OCI-LY7 (cell line): ENCODE measurements at regions not wholly inside any gene's neighbourhood (a gene's known extent, or its start where the extent isn't known, plus 50 kb on each side); places are given as distances from the start of the nearest gene placed in this dataset.

Source experiments
- BruUV-seq: library from RNA; stranded (reverse); fragments of 400-500 nt; replicated peaks from 2 replicates; lab custom pipeline; 2021; lab: Mats Ljungman, UMichigan
- CTCF ChIA-PET: fragments of 300-600 bp; sonication (Branson Sonifier 250); formaldehyde crosslinking; loops from one replicate; lab custom pipeline; 2022; ENCODE audit warnings: antibody characterized with exemption; ENCODE audit not compliant: unreplicated experiment; lab: Charles Lee
- POLR2A ChIA-PET: fragments of 300-600 bp; sonication (Branson Sonifier 250); formaldehyde crosslinking; loops from one replicate; lab custom pipeline; 2022; ENCODE audit warnings: antibody characterized with exemption; lab: Charles Lee
- DNase-seq: peaks from one replicate; pipeline ENCODE4 v3.0.0-alpha.2; 2015; ENCODE audit warnings: low spot score
- H2AFZ ChIP-seq: fragments of 200-600 bp; sonication (generic), shearing (Covaris generic); 2 replicates; pipeline ENCODE4 v1.6.1; 2014; ENCODE audit warnings: mild to moderate bottlenecking, antibody characterized with exemption, low read length, moderate library complexity
- H3K27ac ChIP-seq: fragments of 200-600 bp; sonication (generic); 2 replicates; pipeline ENCODE4 v1.5.1; 2014; ENCODE audit warnings: mixed run types, low read depth, mild to moderate bottlenecking, moderate library complexity, low read length, inconsistent platforms; ENCODE audit not compliant: poor library complexity, severe bottlenecking
- H3K36me3 ChIP-seq: fragments of 200-600 bp; sonication (generic); 2 replicates; pipeline ENCODE4 v1.6.1; 2014; ENCODE audit warnings: mild to moderate bottlenecking, antibody characterized with exemption, low read length, moderate library complexity, mixed read lengths; ENCODE audit not compliant: insufficient read depth
- H3K4me1 ChIP-seq: fragments of 200-600 bp; sonication (generic); 2 replicates; pipeline ENCODE4 v1.5.1; 2014; ENCODE audit warnings: mild to moderate bottlenecking, low read length; ENCODE audit not compliant: insufficient read depth, poor library complexity, severe bottlenecking
- H3K4me2 ChIP-seq: fragments of 200-600 bp; sonication (generic); 2 replicates; pipeline ENCODE4 v1.6.1; 2014; ENCODE audit warnings: mild to moderate bottlenecking, low read length
- H3K4me3 ChIP-seq: fragments of 200-600 bp; sonication (generic); 2 replicates; pipeline ENCODE4 v1.5.1; 2014; ENCODE audit warnings: mild to moderate bottlenecking, low read depth, low read length; ENCODE audit not compliant: poor library complexity, severe bottlenecking
- H3K79me2 ChIP-seq: fragments of 200-600 bp; sonication (generic); 2 replicates; pipeline ENCODE4 v1.6.1; 2016; ENCODE audit warnings: low read depth, mild to moderate bottlenecking, low read length, moderate library complexity, mixed read lengths; ENCODE audit not compliant: insufficient read depth
- H3K9me2 ChIP-seq: fragments of 200-600 bp; sonication (generic); 2 replicates; pipeline ENCODE4 v1.6.1; 2016; ENCODE audit warnings: mild to moderate bottlenecking, low read length, mixed read lengths; ENCODE audit not compliant: insufficient read depth
- H3K9me3 ChIP-seq: fragments of 200-600 bp; sonication (generic); 2 replicates; pipeline ENCODE4 v1.6.1; 2014; ENCODE audit warnings: mild to moderate bottlenecking, mixed run types, low read length, mixed read lengths
- H4K20me1 ChIP-seq: fragments of 200-600 bp; sonication (generic); 2 replicates; pipeline ENCODE4 v1.6.1; 2014; ENCODE audit warnings: mild to moderate bottlenecking, antibody characterized with exemption, low read length, moderate library complexity, mixed read lengths; ENCODE audit not compliant: insufficient read depth
- EZH2phosphoT487 ChIP-seq: fragments of 200-600 bp; sonication (generic); IDR thresholded peaks from 2 replicates; pipeline ENCODE4 v1.6.1; 2018; ENCODE audit warnings: low read depth, borderline replicate concordance, mild to moderate bottlenecking, mixed run types, antibody characterized with exemption, low read length, moderate library complexity, mixed read lengths
- intact Hi-C: fragments of 100-400 bp; cut with micrococcal nuclease; formaldehyde crosslinking; loops from one replicate; pipeline ENCODE4 v1.10.0; 2022; ENCODE audit not compliant: unreplicated experiment
- TF ChIP-seq, protein P1 (sequence below): fragments of 200-600 bp; sonication (generic); conservative IDR thresholded peaks from 2 replicates; pipeline ENCODE4 v1.5.1; 2014; ENCODE audit warnings: mild to moderate bottlenecking, antibody characterized with exemption, low read length, moderate library complexity, mixed read lengths

GRCh38 chr2:147648471-147648870 lies 196.4 kb upstream of the ACVR2A start:
- BruUV-seq: no TSS peak
- CTCF ChIA-PET: no interaction called here

GRCh38 chr2:147647816-147648215 lies 197.0 kb upstream of the ACVR2A start:
- CTCF ChIA-PET: no interaction called here
- Histone ChIP-seq H3K4me2 (no peak overlapping the region), H3K27ac (no peak overlapping the region), H3K36me3 (no peaks in the 10 kb centered on the region), H3K9me2 (no peaks in the 10 kb centered on the region), H3K79me2 (no peaks in the 10 kb centered on the region), H4K20me1 (no peaks in the 10 kb centered on the region; the same call in 1 of the 2 replicates), H3K9me3 (no peaks in the 10 kb centered on the region), H2AFZ (no peak overlapping the region), H3K4me3 (no peak overlapping the region), H3K4me1 (no peaks in the 10 kb centered on the region)
- BruUV-seq: no TSS peak
- DNase-seq: no peak
- intact Hi-C loops: no loop called here
- TF ChIP-seq EZH2phosphoT487: no peak
- TF ChIP-seq, protein P1, sequence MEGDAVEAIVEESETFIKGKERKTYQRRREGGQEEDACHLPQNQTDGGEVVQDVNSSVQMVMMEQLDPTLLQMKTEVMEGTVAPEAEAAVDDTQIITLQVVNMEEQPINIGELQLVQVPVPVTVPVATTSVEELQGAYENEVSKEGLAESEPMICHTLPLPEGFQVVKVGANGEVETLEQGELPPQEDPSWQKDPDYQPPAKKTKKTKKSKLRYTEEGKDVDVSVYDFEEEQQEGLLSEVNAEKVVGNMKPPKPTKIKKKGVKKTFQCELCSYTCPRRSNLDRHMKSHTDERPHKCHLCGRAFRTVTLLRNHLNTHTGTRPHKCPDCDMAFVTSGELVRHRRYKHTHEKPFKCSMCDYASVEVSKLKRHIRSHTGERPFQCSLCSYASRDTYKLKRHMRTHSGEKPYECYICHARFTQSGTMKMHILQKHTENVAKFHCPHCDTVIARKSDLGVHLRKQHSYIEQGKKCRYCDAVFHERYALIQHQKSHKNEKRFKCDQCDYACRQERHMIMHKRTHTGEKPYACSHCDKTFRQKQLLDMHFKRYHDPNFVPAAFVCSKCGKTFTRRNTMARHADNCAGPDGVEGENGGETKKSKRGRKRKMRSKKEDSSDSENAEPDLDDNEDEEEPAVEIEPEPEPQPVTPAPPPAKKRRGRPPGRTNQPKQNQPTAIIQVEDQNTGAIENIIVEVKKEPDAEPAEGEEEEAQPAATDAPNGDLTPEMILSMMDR: no peak
- POLR2A ChIA-PET: no interaction called here

More at GRCh38 chr2:147648471-147648870, 196.4 kb upstream of the ACVR2A start:
- DNase-seq: no peak
- Histone ChIP-seq H3K4me1 (no peaks in the 10 kb centered on the region), H3K79me2 (no peaks in the 10 kb centered on the region), H3K4me3 (no peak overlapping the region), H3K9me2 (no peaks in the 10 kb centered on the region), H4K20me1 (no peaks in the 10 kb centered on the region; the same call in 1 of the 2 replicates), H3K4me2 (no peak overlapping the region), H3K9me3 (no peaks in the 10 kb centered on the region), H2AFZ (no peak overlapping the region), H3K27ac (no peak overlapping the region), H3K36me3 (no peaks in the 10 kb centered on the region)
- POLR2A ChIA-PET: interaction anchor here (0.6 kb wide), 1 partner anchor 23 kb away, joined by 3 read pairs; no protein-coding TSS in a partner anchor
- intact Hi-C loops: no loop called here
- TF ChIP-seq, protein P1: no peak
- TF ChIP-seq EZH2phosphoT487: no peak

DNA sequence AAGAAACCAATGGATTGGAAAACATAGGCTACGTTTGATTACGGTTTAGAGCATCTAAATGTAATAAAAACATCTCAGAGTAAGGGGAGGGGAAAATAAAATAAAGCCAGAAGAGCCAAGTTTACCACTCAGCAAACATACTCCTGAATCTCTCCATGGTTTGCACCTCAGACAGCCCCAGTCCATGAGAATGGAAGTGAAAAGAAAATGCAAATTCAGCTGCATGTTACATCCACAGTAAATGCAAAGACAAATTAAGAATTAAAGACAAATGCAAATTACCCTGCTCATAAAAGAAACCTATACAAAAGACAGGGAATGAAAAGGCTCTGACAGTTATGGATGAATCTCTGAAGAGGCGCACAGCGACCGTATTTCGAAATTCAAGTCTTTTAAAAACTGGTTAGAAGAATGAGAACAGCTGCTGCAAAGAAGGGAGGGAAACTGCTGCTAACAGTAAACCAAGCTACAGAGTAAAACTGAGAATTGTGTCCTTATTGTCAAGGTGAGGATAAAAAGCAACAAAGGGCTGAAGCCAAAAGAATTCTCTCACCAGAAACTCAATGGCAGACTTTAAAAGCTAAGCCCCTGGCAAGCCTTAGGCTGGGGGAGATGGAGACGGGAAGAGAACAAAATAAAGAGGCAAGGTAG lies 197.9 kb upstream of the ACVR2A start:
- Histone ChIP-seq H3K4me1 (no peaks in the 10 kb centered on the region), H3K4me2 (no peak overlapping the region), H3K9me3 (no peaks in the 10 kb centered on the region), H2AFZ (no peak overlapping the region), H4K20me1 (no peaks in the 10 kb centered on the region; the same call in 1 of the 2 replicates), H3K4me3 (no peak overlapping the region), H3K36me3 (no peaks in the 10 kb centered on the region), H3K27ac (no peak overlapping the region), H3K9me2 (no peaks in the 10 kb centered on the region), H3K79me2 (no peaks in the 10 kb centered on the region)
- POLR2A ChIA-PET: no interaction called here
- no peak for DNase-seq
- TF ChIP-seq, protein P1: no peak
- no peak for TF ChIP-seq EZH2phosphoT487
- no TSS peak for BruUV-seq
- CTCF ChIA-PET: no interaction called here
- intact Hi-C loops: no loop called here
